ENCODE measurements at regions not wholly inside any gene's neighbourhood (a gene's known extent, or its start where the extent isn't known, plus 50 kb on each side); places are given as distances from the start of the nearest gene placed in this dataset.
"Not testable (repeated sequence)": the region's sequence is repeated elsewhere in the genome, so short reads cannot be mapped to it uniquely, and the experiment has no call there.

- peak; percentile 3 for TF ChIP-seq CTCF (IDR thresholded peaks at IDR 0.05; ENCODE audit: low read depth, low read length)
- DNase-seq (ENCODE audit: extremely low read depth, low read depth), result no peak
These were observed 91.8 kb upstream of the TBCA start for GRCh38 chr5:77867914-77868313.

- DNase-seq (ENCODE audit: extremely low read depth, low read depth), result no peak
These were observed 91.1 kb upstream of the TBCA start for GRCh38 chr5:77867194-77867691.

GRCh38 chr5:77866198-77866597 is 90.1 kb upstream of the TBCA start:
- DNase-seq (ENCODE audit: extremely low read depth, low read depth), result no peak

More at GRCh38 chr5:77867194-77867691, 91.1 kb upstream of the TBCA start:
- TF ChIP-seq CTCF (IDR thresholded peaks at IDR 0.05; ENCODE audit: low read depth, low read length), result peak; percentile 28

GRCh38 chr5:77864997-77865396 is 88.9 kb upstream of the TBCA start:
- no peak for DNase-seq (ENCODE audit: extremely low read depth, low read depth)
- TF ChIP-seq CTCF (IDR thresholded peaks at IDR 0.05; ENCODE audit: low read depth, low read length), result no peak

More at GRCh38 chr5:77866198-77866597, 90.1 kb upstream of the TBCA start:
- no peak for TF ChIP-seq CTCF (IDR thresholded peaks at IDR 0.05; ENCODE audit: low read depth, low read length)

- no peak for DNase-seq (ENCODE audit: extremely low read depth, low read depth)
- no peak for TF ChIP-seq CTCF (IDR thresholded peaks at IDR 0.05; ENCODE audit: low read depth, low read length)
These were observed 87.0 kb upstream of the TBCA start for GRCh38 chr5:77863181-77863580.

GRCh38 chr5:77861576-77861975 is 85.4 kb upstream of the TBCA start:
- DNase-seq (ENCODE audit: extremely low read depth, low read depth), result no peak
- TF ChIP-seq CTCF (IDR thresholded peaks at IDR 0.05; ENCODE audit: low read depth, low read length), result no peak

- no peak for TF ChIP-seq CTCF (IDR thresholded peaks at IDR 0.05; ENCODE audit: low read depth, low read length)
- DNase-seq (ENCODE audit: extremely low read depth, low read depth), result no peak
These were observed 83.2 kb upstream of the TBCA start for GRCh38 chr5:77859306-77859705.

GRCh38 chr5:77858678-77859077 is 82.5 kb upstream of the TBCA start:
- not testable (repeated sequence) for DNase-seq (ENCODE audit: extremely low read depth, low read depth)
